ENCODE measurements at regions not wholly inside any gene's neighbourhood (a gene's known extent, or its start where the extent isn't known, plus 50 kb on each side); places are given as distances from the start of the nearest gene placed in this dataset.
"Not testable (repeated sequence)": the region's sequence is repeated elsewhere in the genome, so short reads cannot be mapped to it uniquely, and the experiment has no call there.

DNA sequence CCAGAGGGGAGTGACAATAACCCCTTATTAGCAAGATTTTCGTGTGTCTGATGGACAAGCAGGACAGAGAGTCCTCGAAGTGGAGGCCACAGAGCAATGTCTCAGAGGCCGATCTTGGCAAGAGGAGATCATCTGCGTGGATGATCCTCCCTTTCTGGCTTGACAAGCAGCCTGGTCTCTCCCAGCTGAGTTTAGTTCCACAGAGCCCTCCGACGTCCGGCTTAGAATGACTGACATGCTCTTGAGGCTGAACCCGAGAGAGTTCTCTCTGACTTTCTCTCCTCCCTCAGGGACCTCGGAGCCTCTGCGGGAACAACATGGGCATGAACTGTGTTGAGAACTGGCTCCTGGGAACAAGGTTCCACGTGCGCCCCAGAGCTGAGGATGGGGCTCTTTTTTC lies 180.7 kb upstream of the PFKP start:
- POLR2A ChIA-PET, result no interaction called here
- CTCF ChIA-PET, result interaction anchor here (0.6 to 1.3 kb wide), 2 partner anchors 25 to 266 kb away, joined by 3 read pairs; no protein-coding TSS in a partner anchor
- no peak for TF ChIP-seq ARNT (IDR thresholded peaks at IDR 0.05)
- no peak for TF ChIP-seq FOXA1 (IDR thresholded peaks at IDR 0.05)
- TF ChIP-seq BHLHE40 (IDR thresholded peaks at IDR 0.05; ENCODE audit: borderline replicate concordance), result no peak
- no peak for TF ChIP-seq TARDBP (IDR thresholded peaks at IDR 0.05)
- TF ChIP-seq HDGF (IDR thresholded peaks at IDR 0.05; ENCODE audit: borderline replicate concordance), result no peak
- TF ChIP-seq L3MBTL2 (conservative IDR thresholded peaks at IDR 0.05), result no peak
- no peak for TF ChIP-seq LEF1 (IDR thresholded peaks at IDR 0.05; ENCODE audit: borderline replicate concordance)
- no peak for TF ChIP-seq ZNF384 (IDR thresholded peaks at IDR 0.05)
- TF ChIP-seq SUZ12 (IDR thresholded peaks at IDR 0.05), result no peak
- TF ChIP-seq, protein P1, sequence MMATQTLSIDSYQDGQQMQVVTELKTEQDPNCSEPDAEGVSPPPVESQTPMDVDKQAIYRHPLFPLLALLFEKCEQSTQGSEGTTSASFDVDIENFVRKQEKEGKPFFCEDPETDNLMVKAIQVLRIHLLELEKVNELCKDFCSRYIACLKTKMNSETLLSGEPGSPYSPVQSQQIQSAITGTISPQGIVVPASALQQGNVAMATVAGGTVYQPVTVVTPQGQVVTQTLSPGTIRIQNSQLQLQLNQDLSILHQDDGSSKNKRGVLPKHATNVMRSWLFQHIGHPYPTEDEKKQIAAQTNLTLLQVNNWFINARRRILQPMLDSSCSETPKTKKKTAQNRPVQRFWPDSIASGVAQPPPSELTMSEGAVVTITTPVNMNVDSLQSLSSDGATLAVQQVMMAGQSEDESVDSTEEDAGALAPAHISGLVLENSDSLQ (IDR thresholded peaks at IDR 0.05), result no peak
- DNase-seq (ENCODE audit: extremely low spot score), result no peak

DNA sequence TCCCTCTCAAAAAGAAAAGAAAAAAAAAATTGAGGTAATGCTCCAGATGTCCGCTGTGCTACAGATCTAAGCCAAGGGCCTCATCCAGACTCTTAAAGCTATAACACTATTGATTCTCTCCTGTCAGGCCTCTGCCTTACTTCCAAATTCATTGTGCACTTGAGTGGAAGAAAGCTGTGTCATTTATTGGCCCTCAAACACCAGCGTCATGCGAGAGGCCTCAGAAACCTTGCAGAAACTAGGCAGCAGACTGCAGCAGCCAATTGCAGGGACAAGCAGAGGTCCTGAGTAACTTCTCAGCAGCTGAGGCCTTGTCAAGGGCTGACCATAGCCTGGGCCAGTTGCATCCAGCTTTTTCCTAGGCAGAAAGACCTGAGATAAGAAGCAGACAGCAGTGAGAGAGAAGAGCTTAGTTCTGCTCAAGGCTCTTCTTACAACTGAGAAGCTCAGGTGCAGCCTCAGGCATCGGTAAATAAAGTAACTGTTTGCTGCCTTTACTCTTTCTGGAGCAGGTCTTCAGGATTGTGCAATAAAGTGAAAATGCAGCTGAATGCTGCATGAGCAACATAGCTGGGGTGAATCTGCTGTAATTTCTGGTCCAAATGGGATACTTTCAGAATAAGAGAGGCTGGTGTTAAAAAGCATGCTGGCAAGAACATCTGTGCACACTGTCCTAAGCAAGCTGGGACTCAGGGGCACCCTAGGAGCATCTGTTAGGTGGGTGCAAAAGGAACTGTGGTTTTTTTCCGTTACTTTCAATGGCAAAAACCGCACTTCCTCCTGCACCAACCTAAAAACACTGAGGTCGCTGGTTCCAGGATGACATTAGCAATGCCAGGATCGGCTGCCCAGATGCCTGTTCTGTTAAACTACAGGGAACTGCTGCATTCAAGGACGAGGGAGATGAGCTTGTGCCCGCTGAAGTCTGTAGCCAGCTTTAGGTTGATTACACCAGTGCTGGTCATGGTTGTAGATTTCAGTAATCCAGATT lies 181.8 kb upstream of the PFKP start:
- CTCF ChIA-PET, result interaction anchor here (0.9 to 1.3 kb wide), 2 partner anchors 42 to 265 kb away, joined by 3 read pairs; no protein-coding TSS in a partner anchor
- TF ChIP-seq ELF4 (IDR thresholded peaks at IDR 0.05), result no peak
- TF ChIP-seq, protein P1 (IDR thresholded peaks at IDR 0.05), result 0 out of 2 replicates have a peak, but pooled peaks have one; percentile 24
- no peak for DNase-seq (ENCODE audit: extremely low spot score)
- POLR2A ChIA-PET, result interaction anchor here (0.7 kb wide), 1 partner anchor 15 kb away, joined by 3 read pairs; no protein-coding TSS in a partner anchor

DNA sequence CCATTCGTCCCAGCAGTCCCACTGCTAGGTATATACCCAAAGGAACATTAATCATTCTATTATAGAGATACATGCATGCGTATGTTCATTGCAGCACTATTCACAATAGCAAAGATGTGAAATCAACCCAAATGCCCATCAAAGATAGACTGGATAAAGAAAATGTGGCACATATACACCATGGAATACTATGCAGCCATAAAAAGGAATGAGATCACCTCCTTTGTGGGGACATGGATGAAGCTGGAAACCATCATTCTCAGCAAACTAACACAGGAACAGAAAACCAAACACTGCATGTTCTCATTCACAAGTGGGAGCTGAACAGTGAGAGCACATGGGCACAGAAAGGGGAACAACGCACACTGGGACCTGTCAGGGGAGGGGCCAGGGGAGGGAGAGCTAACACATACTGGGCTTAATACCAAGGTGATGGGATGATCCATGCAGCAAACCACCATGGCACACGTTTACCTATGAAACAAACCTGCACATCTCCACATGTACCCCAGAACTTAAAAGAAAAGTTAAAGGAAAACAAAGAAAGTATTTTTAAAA lies 183.3 kb upstream of the PFKP start:
- DNase-seq (ENCODE audit: extremely low spot score); POLR2A ChIA-PET; CTCF ChIA-PET: not testable (repeated sequence)

DNA sequence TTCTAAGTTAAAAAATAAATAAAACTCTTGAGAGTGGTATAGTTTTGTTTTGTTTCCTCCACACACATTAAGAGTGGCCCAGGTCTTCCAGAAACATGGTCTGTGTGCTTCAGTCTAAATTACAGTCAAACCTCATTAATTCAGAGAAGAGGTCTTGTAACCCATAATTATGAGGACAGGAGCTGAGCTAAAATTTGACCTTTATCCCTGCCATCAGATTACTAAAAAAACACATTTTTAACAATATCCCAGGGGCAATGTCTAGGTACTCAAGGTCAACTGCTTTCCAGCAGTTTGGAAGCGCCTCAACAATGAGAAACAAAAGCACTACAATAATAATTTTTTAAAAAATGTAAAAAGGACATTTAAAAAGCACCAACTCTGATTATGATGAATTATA lies 184.1 kb upstream of the PFKP start:
- no peak for TF ChIP-seq HDGF (IDR thresholded peaks at IDR 0.05; ENCODE audit: borderline replicate concordance)
- TF ChIP-seq CTBP1 (IDR thresholded peaks at IDR 0.05; ENCODE audit: borderline replicate concordance), result peak; percentile 89
- TF ChIP-seq, protein P1 (IDR thresholded peaks at IDR 0.05), result peak; percentile 53
- no peak for TF ChIP-seq ELF4 (IDR thresholded peaks at IDR 0.05)
- CTCF ChIA-PET, result no interaction called here
- POLR2A ChIA-PET, result no interaction called here
- no peak for DNase-seq (ENCODE audit: extremely low spot score)

DNA sequence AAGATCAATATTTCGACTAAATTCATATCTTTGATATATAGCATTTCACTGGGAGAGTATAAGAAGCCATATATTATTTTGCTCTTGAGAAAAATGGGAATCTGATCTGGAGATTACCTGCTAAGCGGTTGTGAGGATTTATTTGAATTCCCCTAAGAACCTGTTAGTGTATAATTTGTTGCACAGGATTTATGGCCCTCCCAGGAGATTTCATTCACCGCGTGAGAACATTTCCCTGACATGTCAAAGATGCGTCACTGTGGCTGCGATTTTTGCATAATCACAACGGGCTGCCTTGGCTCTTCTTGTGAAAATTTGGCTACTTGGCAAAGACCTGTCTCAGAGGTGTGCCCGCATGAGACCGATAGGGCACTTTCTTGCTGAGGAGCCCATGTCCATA lies 184.7 kb upstream of the PFKP start:
- POLR2A ChIA-PET, result interaction anchor here (1.4 kb wide), 1 partner anchor 15 kb away, joined by 3 read pairs; no protein-coding TSS in a partner anchor
- DNase-seq (ENCODE audit: extremely low spot score), result peak; percentile 59
- TF ChIP-seq FOXA1 (IDR thresholded peaks at IDR 0.05) (no peak), NFRKB (IDR thresholded peaks at IDR 0.05) (no peak), SUZ12 (IDR thresholded peaks at IDR 0.05) (no peak), BHLHE40 (IDR thresholded peaks at IDR 0.05; ENCODE audit: borderline replicate concordance) (no peak), ZNF384 (IDR thresholded peaks at IDR 0.05) (no peak), LEF1 (IDR thresholded peaks at IDR 0.05; ENCODE audit: borderline replicate concordance) (no peak), FOXM1 (IDR thresholded peaks at IDR 0.05; ENCODE audit: borderline replicate concordance) (no peak), TARDBP (IDR thresholded peaks at IDR 0.05) (no peak), FOXK2 (IDR thresholded peaks at IDR 0.05) (no peak), HDGF (IDR thresholded peaks at IDR 0.05; ENCODE audit: borderline replicate concordance) (no peak), ARNT (IDR thresholded peaks at IDR 0.05) (peak; percentile 86), SP1 (IDR thresholded peaks at IDR 0.05) (no peak), ELF4 (IDR thresholded peaks at IDR 0.05) (no peak), L3MBTL2 (conservative IDR thresholded peaks at IDR 0.05) (no peak), CTBP1 (IDR thresholded peaks at IDR 0.05; ENCODE audit: borderline replicate concordance) (peak; percentile 97)
- TF ChIP-seq, protein P1 (IDR thresholded peaks at IDR 0.05), result peak; percentile 96
- CTCF ChIA-PET, result interaction anchor here (0.6 kb wide), 1 partner anchor 139 kb away, joined by 4 read pairs; no protein-coding TSS in a partner anchor
